K562 (cell line): ENCODE measurements at regions not wholly inside any gene's neighbourhood (a gene's known extent, or its start where the extent isn't known, plus 50 kb on each side); places are given as distances from the start of the nearest gene placed in this dataset.

ENCODE experiments used
- ATAC-seq: fragments of 200-7000 bp; cut with Tn5 transposase; 3 replicates; pipeline ENCODE4 v1.9.1; 2020; ENCODE audit warnings: moderate library complexity
- BruUV-seq: library from RNA; stranded (reverse); fragments of 400-500 nt; replicated peaks from 2 replicates; lab custom pipeline; 2021; lab: Mats Ljungman, UMichigan
- CTCF ChIA-PET: fragments of 300-600 bp; formaldehyde crosslinking; extraction: SDS; loops from one replicate; lab custom pipeline; 2021; ENCODE audit warnings: low intra/inter-chr PET ratio; lab: Yijun Ruan, JAX
- POLR2A ChIA-PET: fragments of 300-600, 350-650 bp; sonication (Branson Sonifier 250); formaldehyde crosslinking; extraction: SDS; loops from one replicate; lab custom pipeline; 2021; ENCODE audit warnings: antibody characterized with exemption, inconsistent platforms; lab: Yijun Ruan, JAX
- DNase-seq, 4 experiments: peaks; one replicate each; pipeline versions ENCODE4 v3.0.0 to v3.0.0-alpha.2; 2011 to 2018; ENCODE audit warnings: low spot score in 3 of 4, mixed read lengths in 3 of 4; ENCODE audit errors: extremely low read depth in 1 of 4
- FAIRE-seq: peaks from 2 replicates; lab custom pipeline; 2011; peaks lifted over from hg19 to GRCh38; lab: Jason Lieb, UNC
- H2AFZ ChIP-seq: 2 replicates; pipeline ENCODE4 v1.6.0; 2011; ENCODE audit warnings: low read depth, low read length, control low read depth, inconsistent platforms
- H3K27ac ChIP-seq: fragments of 200-600 bp; 3 replicates; pipeline ENCODE4 v1.8.0; 2011; ENCODE audit warnings: low read depth, mild to moderate bottlenecking, control low read depth, inconsistent platforms, low read length, moderate library complexity, mixed read lengths; ENCODE audit errors: extremely low read depth
- H3K27me3 ChIP-seq, 2 experiments: fragments of 300-600 bp in 1 of 2; 2 replicates in 1 of 2; 3 replicates in 1 of 2; pipeline versions ENCODE4 v1.6.0 to v1.8.0; 2011; ENCODE audit warnings: inconsistent platforms in 2 of 2, low read length in 2 of 2, mild to moderate bottlenecking in 1 of 2, mixed read lengths in 1 of 2, moderate library complexity in 1 of 2; ENCODE audit not compliant: control insufficient read depth in 2 of 2, insufficient read depth in 2 of 2
- H3K36me3 ChIP-seq: fragments of 300-600 bp; 3 replicates; pipeline ENCODE4 v1.8.0; 2011; ENCODE audit warnings: mild to moderate bottlenecking, low read length, inconsistent platforms; ENCODE audit not compliant: control insufficient read depth, insufficient read depth
- H3K4me1 ChIP-seq, 2 experiments: fragments of 200-600 bp in 1 of 2; replicated peaks in 1 of 2; 2 replicates in 1 of 2; 3 replicates in 1 of 2; pipeline versions ENCODE4 v1.5.1 to v1.8.0; 2011; ENCODE audit warnings: inconsistent platforms in 2 of 2, low read length in 2 of 2, mild to moderate bottlenecking in 1 of 2, mixed read lengths in 1 of 2, moderate library complexity in 1 of 2; ENCODE audit not compliant: control insufficient read depth in 2 of 2, insufficient read depth in 2 of 2
- H3K4me2 ChIP-seq: 2 replicates; pipeline ENCODE4 v1.6.1; 2011; ENCODE audit warnings: low read length, control low read depth, inconsistent platforms, mixed read lengths; ENCODE audit not compliant: insufficient read depth
- H3K4me3 ChIP-seq: fragments of 200-600 bp; sonication (generic), shearing (Covaris generic); 2 replicates; pipeline ENCODE4 v1.5.1; 2016; ENCODE audit warnings: control low read depth, inconsistent platforms
- H3K79me2 ChIP-seq: fragments of 200-600 bp; 3 replicates; pipeline ENCODE4 v1.8.0; 2011; ENCODE audit warnings: low read length, inconsistent platforms; ENCODE audit not compliant: control insufficient read depth, insufficient read depth
- H3K9ac ChIP-seq, 2 experiments: 2 replicates each; pipeline versions ENCODE4 v1.6.0 to v1.6.1; 2011; ENCODE audit warnings: low read depth in 2 of 2, low read length in 2 of 2, control low read depth in 1 of 2, inconsistent platforms in 1 of 2, mild to moderate bottlenecking in 1 of 2, mixed read lengths in 1 of 2; ENCODE audit not compliant: insufficient read depth in 1 of 2
- H3K9me1 ChIP-seq: one replicate; pipeline ENCODE4 v1.6.0; 2011; ENCODE audit warnings: inconsistent platforms, mild to moderate bottlenecking, low read length, moderate library complexity; ENCODE audit not compliant: control insufficient read depth, insufficient read depth
- H3K9me3 ChIP-seq: replicated peaks from 2 replicates; pipeline ENCODE4 v1.5.1; 2011; ENCODE audit warnings: low read depth, low read length, inconsistent platforms; ENCODE audit not compliant: control insufficient read depth, insufficient read depth
- H4K20me1 ChIP-seq: replicated peaks from 2 replicates; pipeline ENCODE4 v1.6.1; 2011; ENCODE audit warnings: low read length, inconsistent platforms, mixed read lengths; ENCODE audit not compliant: control insufficient read depth, insufficient read depth
- TBL1XR1 ChIP-seq, 2 experiments: IDR thresholded peaks; 2 replicates each; pipeline ENCODE4 v1.6.1; 2012; ENCODE audit warnings: improper control_type of control experiment in 2 of 2, low read length in 2 of 2, mild to moderate bottlenecking in 1 of 2
- ZNF175 ChIP-seq: fragments of 200-800 bp; sonication (Bioruptor generic); IDR thresholded peaks from 2 replicates; pipeline ENCODE4 v1.6.1; 2016; ENCODE audit warnings: low read depth, mild to moderate bottlenecking, missing genetic modification characterization, missing compliant biosample characterization
- WGBS: fragments of 100-300 bp; shearing (Covaris generic); methylation state at CpG from one replicate; pipeline ENCODE4 v1.1.6; 2016; ENCODE audit warnings: low coverage, mixed read lengths; ENCODE audit not compliant: insufficient coverage; ENCODE audit errors: missing lambda C conversion rate; 5-methylcytosine and 5-hydroxymethylcytosine counted together
- in situ Hi-C: fragments of 300-500 bp; cut with MboI; formaldehyde crosslinking; loops from 4 replicates; pipeline ENCODE4 v1.15.0; 2018; ENCODE audit warnings: inconsistent platforms, mixed read lengths
- intact Hi-C: fragments of 100-400 bp; cut with micrococcal nuclease; formaldehyde crosslinking; loops from 2 replicates; pipeline ENCODE4 v1.14.2; 2022
- TF ChIP-seq, protein P1 (sequence below): fragments of 250-450 bp; sonication (Bioruptor Pico); IDR thresholded peaks from 2 replicates; pipeline ENCODE4 v1.8.0; 2022; ENCODE audit warnings: inconsistent platforms

DNA sequence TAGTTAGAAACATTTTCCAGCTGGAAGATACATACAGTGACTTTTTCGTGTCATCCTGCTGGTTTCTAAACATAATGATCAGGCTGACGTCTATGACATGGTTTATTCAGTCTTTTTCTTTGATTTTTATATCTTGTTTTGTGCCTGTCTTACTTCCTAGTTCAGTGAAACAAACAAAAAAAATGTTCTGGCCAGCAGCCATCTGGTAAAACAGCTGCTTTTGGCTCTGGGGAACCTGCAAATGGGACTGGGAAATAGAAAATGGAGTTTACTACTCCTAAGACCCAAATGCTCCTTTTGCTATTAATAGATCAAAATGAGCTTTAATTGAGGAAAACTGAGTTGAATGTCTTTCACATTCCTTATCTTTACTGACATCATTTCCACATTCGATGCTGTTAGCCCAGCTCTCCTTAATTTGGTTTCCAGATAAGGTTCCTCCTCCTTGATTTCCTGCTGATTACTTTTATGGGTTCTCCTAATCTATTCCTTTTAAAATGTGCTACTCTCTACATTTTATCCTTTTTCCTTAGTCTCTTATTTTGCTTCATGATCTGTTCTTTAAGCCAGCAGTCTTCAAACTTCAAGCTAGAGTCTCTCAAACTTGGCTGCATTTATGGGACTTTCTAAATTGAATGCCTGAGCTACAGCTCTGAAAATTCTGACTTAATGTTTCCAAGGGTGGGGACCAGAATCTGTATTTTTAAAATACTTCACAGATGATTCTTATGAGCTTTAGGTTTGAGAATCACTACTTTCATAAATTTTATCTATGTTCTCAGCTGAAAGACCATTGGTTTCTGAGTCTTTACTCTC, 499.5 kb downstream of the ANKRD50 start:
- Histone ChIP-seq H3K9me3 (no peaks in the 10 kb centered on the region), H3K9ac (no peak overlapping the region), H3K27ac (no peak overlapping the region), H2AFZ (no peak overlapping the region), H3K4me3 (no peak overlapping the region), H4K20me1 (no peaks in the 10 kb centered on the region), H3K36me3 (no peaks in the 10 kb centered on the region), H3K4me1 (no peaks in the 10 kb centered on the region), H3K79me2 (no peaks in the 10 kb centered on the region), H3K27me3 (no peaks in the 10 kb centered on the region), H3K4me2 (no peak overlapping the region), H3K9me1 (no peaks in the 10 kb centered on the region)
- FAIRE-seq: no peak
- 0% methylated on average over 3 of the region's 3 CpGs for WGBS
- intact Hi-C loops: no loop called here
- POLR2A ChIA-PET: no interaction called here
- TF ChIP-seq TBL1XR1 (IDR thresholded peaks at IDR 0.05; ENCODE audit: low read length in 2 of 2) (no peak), ZNF175 (CRISPR knock-in tag) (no peak)
- ATAC-seq: no peak
- no peak for DNase-seq
- in situ Hi-C loops: no loop called here
- CTCF ChIA-PET: no interaction called here
- BruUV-seq: no TSS peak

DNA sequence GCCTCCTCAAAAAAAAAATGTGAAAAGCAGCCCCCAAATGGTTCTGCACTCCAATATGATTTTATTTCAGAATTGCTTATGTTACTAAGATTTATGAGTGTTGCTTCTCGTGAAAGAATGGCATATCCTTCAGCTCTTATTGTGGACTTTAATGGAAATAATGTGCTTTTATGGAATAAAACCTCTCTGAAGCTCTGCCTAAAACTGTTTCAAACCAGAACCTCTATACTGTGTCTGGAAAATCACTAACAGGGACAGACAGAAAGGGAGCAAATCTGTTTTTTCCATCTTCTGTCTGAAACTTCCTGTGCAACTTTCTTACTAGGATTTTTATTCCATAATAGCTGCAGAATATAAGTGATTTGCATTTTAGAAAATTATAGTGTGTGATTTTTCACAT, 493.1 kb downstream of the ANKRD50 start:
- H3K4me1 ChIP-seq: no peaks in the 10 kb centered on the region
- no TSS peak for BruUV-seq
- H2AFZ ChIP-seq: no peak overlapping the region
- H3K4me3 ChIP-seq: no peak overlapping the region
- H3K4me2 ChIP-seq: no peak overlapping the region
- TF ChIP-seq, protein P1, sequence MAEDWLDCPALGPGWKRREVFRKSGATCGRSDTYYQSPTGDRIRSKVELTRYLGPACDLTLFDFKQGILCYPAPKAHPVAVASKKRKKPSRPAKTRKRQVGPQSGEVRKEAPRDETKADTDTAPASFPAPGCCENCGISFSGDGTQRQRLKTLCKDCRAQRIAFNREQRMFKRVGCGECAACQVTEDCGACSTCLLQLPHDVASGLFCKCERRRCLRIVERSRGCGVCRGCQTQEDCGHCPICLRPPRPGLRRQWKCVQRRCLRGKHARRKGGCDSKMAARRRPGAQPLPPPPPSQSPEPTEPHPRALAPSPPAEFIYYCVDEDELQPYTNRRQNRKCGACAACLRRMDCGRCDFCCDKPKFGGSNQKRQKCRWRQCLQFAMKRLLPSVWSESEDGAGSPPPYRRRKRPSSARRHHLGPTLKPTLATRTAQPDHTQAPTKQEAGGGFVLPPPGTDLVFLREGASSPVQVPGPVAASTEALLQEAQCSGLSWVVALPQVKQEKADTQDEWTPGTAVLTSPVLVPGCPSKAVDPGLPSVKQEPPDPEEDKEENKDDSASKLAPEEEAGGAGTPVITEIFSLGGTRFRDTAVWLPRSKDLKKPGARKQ (CRISPR knock-in tag): no peak
- in situ Hi-C loops (no loop called here), intact Hi-C loops (no loop called here)
- CTCF ChIA-PET: no interaction called here
- H3K9me1 ChIP-seq: no peaks in the 10 kb centered on the region
- DNase-seq: no peak
- H3K9me3 ChIP-seq: 0 out of 2 replicates have a peak, but pooled peaks cover 2% of the 10 kb centered on the region
- no peaks in the 10 kb centered on the region for H4K20me1 ChIP-seq
- ATAC-seq: no peak
- no peaks in the 10 kb centered on the region for H3K36me3 ChIP-seq
- 0% methylated on average over 1 of the region's 1 CpG for WGBS
- no peak overlapping the region for H3K9ac ChIP-seq
- POLR2A ChIA-PET: no interaction called here
- H3K27me3 ChIP-seq: no peaks in the 10 kb centered on the region
- no peak for FAIRE-seq
- no peak overlapping the region for H3K27ac ChIP-seq
- H3K79me2 ChIP-seq: no peaks in the 10 kb centered on the region
